Prostate gland (tissue), 2 donors: ENCODE measurements at regions not wholly inside any gene's neighbourhood (a gene's known extent, or its start where the extent isn't known, plus 50 kb on each side); places are given as distances from the start of the nearest gene placed in this dataset.

Experiments used
- DNase-seq: peaks from one replicate; pipeline ENCODE4 v3.0.0-alpha.2; 2019; ENCODE audit warnings: low spot score
- H3K27ac ChIP-seq, 2 donors: fragments of 200-600 bp; sonication (generic); 2 replicates each; pipeline ENCODE4 v1.5.1; 2017 to 2019
- H3K27me3 ChIP-seq: fragments of 200-600 bp; sonication (generic); replicated peaks from 2 replicates; pipeline ENCODE4 v1.5.1; 2019; ENCODE audit not compliant: insufficient read depth
- H3K36me3 ChIP-seq, 2 donors: fragments of 200-600 bp; sonication (generic); 1 replicate in 1 of 2; 2 replicates in 1 of 2; pipeline versions ENCODE4 v1.5.1 to v1.8.1; 2017 to 2019
- H3K4me1 ChIP-seq: fragments of 200-600 bp; sonication (generic); replicated peaks from 2 replicates; pipeline ENCODE4 v1.5.1; 2019
- H3K4me3 ChIP-seq, 2 donors: fragments of 200-600 bp; sonication (generic); 2 replicates each; pipeline ENCODE4 v1.5.1; 2017 to 2019
- H3K9me3 ChIP-seq: fragments of 200-600 bp; sonication (generic); 2 replicates; pipeline ENCODE4 v1.5.1; 2017
- CTCF ChIP-seq, 4 experiments: fragments of 200-600 bp in 2 of 4; fragments of 450-650 bp in 2 of 4; sonication (generic) in 2 of 4; IDR thresholded peaks; 1 replicate in 3 of 4; 2 replicates in 1 of 4; pipeline ENCODE4 v1.5.1; 2016 to 2019; ENCODE audit warnings: antibody characterized with exemption in 4 of 4, mild to moderate bottlenecking in 2 of 4, moderate library complexity in 2 of 4
- POLR2A ChIP-seq: fragments of 450-650 bp; IDR thresholded peaks from one replicate; pipeline ENCODE4 v1.6.1; 2016; ENCODE audit warnings: antibody characterized with exemption, mild to moderate bottlenecking
- POLR2AphosphoS5 ChIP-seq: sonication (generic); formaldehyde crosslinking; IDR thresholded peaks from one replicate; pipeline ENCODE4 v1.6.1; 2017; ENCODE audit warnings: antibody characterized with exemption
- WGBS: methylation state at CpG from one replicate; pipeline ENCODE4 v1.1.5; 2018; 5-methylcytosine and 5-hydroxymethylcytosine counted together
- intact Hi-C: fragments of 100-400 bp; cut with DNase I; formaldehyde crosslinking; loops from one replicate; pipeline ENCODE4 v1.14.2; 2022

DNA sequence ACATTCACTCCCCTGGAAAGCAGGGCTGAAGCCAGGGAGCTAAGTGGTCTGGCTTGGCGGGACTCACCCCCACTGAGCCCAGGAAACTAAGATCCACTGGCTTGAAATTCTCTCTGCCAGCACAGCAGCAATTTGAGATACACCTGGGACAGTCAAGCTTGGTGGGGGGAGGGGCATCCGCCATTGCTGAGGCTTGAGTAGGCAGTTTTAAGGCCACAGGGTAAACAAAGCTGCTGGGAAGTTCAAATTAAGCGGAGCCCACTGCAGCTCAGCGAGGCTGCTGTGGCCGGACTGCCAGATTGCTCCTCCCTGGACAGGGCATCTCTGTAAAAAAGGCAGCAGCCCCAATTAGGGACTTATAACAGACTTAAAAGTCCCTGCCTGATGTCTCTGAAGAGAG lies 108.2 kb upstream of the FAM13C start:
- no peak for DNase-seq
- Histone ChIP-seq H3K4me1 (no peaks in the 10 kb centered on the region), H3K4me3 (no peak overlapping the region), H3K9me3 (no peaks in the 10 kb centered on the region), H3K27ac (no peak overlapping the region), H3K36me3 (no peaks in the 10 kb centered on the region), H3K27me3 (no peaks in the 10 kb centered on the region)
- 68% methylated on average over 5 of the region's 5 CpGs for WGBS
- TF ChIP-seq POLR2AphosphoS5 (no peak), POLR2A (no peak), CTCF (IDR thresholded peaks at IDR 0.05) (no peak)
- intact Hi-C loops: no loop called here

- no peak for DNase-seq
- TF ChIP-seq POLR2A (no peak), POLR2AphosphoS5 (peak; percentile 50), CTCF (IDR thresholded peaks at IDR 0.05) (peak in 3 of 4 experiments; percentile 35 to 71 (median 43))
- intact Hi-C loops: loop anchor here (10.0 kb wide), 1 partner anchor 220 kb away; no protein-coding TSS in a partner anchor
These were observed 102.7 kb upstream of the FAM13C start for GRCh38 chr10:59465088-59465487.

GRCh38 chr10:59464483-59464882 lies 102.1 kb upstream of the FAM13C start:
- Histone ChIP-seq H3K9me3 (no peaks in the 10 kb centered on the region), H3K36me3 (no peaks in the 10 kb centered on the region), H3K27ac (no peak overlapping the region), H3K4me1 (no peaks in the 10 kb centered on the region), H3K4me3 (no peak overlapping the region), H3K27me3 (no peaks in the 10 kb centered on the region)
- WGBS: 89% methylated on average over 1 of the region's 1 CpG
- TF ChIP-seq POLR2A (no peak), POLR2AphosphoS5 (no peak), CTCF (IDR thresholded peaks at IDR 0.05) (no peak)
- no peak for DNase-seq
- intact Hi-C loops: loop anchor here (10.0 kb wide), 1 partner anchor 220 kb away; no protein-coding TSS in a partner anchor

More at GRCh38 chr10:59465088-59465487, 102.7 kb upstream of the FAM13C start:
- Histone ChIP-seq H3K27ac (no peak overlapping the region), H3K4me1 (no peaks in the 10 kb centered on the region), H3K36me3 (no peaks in the 10 kb centered on the region), H3K9me3 (no peaks in the 10 kb centered on the region), H3K27me3 (no peaks in the 10 kb centered on the region), H3K4me3 (no peak overlapping the region)

DNA sequence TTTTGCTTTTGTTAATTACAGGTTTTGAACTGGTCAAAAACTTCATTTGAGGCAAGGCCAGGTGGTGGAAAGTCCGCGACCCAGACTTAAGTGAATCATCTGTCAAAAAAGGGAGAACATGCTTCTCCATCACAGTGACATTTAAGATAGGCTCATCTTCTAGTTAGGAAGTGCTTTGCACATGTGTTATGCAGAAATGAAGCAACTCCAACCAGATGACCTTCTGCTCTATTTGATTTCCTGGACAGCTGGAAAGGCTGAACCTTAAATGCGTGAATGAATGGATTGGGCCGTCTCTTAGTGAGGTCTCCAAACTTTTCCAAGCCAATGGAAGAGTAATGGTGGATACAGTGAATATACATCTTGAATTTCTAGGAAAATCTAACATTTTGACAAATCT lies 101.6 kb upstream of the FAM13C start:
- intact Hi-C loops: loop anchor here (10.0 kb wide), 1 partner anchor 219 kb away; no protein-coding TSS in a partner anchor
- H3K4me3 ChIP-seq: no peak overlapping the region
- H3K36me3 ChIP-seq: no peaks in the 10 kb centered on the region
- DNase-seq: no peak
- 95% methylated on average over 4 of the region's 4 CpGs for WGBS
- H3K27me3 ChIP-seq: no peaks in the 10 kb centered on the region
- no peaks in the 10 kb centered on the region for H3K4me1 ChIP-seq
- no peaks in the 10 kb centered on the region for H3K9me3 ChIP-seq
- TF ChIP-seq CTCF (IDR thresholded peaks at IDR 0.05) (no peak), POLR2AphosphoS5 (no peak), POLR2A (no peak)
- no peak overlapping the region for H3K27ac ChIP-seq

DNA sequence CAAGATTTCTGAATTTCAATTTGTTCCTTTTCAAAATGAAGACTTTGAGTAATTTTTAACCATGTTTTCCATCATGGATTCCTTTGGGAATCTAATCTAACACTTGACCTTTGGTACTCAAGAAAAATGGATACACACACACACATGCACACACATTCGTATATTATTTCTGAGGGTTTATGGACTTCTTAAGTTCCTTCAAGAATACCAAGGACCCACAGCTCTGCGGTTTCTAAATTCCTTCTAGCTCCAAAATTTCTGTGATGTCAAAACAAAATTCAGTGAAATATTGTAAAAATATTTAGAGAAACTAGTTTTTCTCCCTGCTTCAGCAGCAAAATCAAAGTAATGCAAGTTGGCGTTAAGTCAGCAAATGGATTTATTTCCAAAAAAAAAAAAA lies 98.3 kb upstream of the FAM13C start:
- DNase-seq: no peak
- intact Hi-C loops: loop anchor here (10.0 kb wide), 1 partner anchor 216 kb away; no protein-coding TSS in a partner anchor
- Histone ChIP-seq H3K4me3 (no peak overlapping the region), H3K9me3 (no peaks in the 10 kb centered on the region), H3K36me3 (no peaks in the 10 kb centered on the region), H3K27ac (no peak overlapping the region), H3K27me3 (no peaks in the 10 kb centered on the region), H3K4me1 (no peaks in the 10 kb centered on the region)
- 95% methylated on average over 3 of the region's 3 CpGs for WGBS
- TF ChIP-seq CTCF (IDR thresholded peaks at IDR 0.05): no peak
- TF ChIP-seq POLR2AphosphoS5: no peak
- no peak for TF ChIP-seq POLR2A
